ENCODE measurements at regions not wholly inside any gene's neighbourhood (a gene's known extent, or its start where the extent isn't known, plus 50 kb on each side); places are given as distances from the start of the nearest gene placed in this dataset.

DNA sequence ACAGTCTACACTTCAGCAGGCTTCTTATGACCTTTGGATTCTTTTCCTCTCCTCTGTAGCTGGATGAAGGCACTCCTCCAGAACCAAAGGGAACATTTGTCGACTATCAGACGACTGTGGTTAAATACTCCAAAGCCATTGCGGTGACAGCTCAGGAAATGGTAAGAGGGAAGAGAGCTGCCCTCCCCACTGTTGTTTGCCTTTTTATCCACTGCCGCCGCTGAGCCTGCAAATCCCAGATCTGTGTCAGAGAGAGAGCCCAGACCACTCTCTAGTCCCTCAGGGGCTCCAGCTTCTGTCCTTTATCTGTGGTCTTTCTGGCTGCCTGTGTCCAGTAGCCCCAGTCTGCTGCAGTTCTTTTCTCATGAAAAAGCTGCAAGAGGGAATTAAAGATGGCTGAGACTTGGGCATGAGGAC lies 261.5 kb upstream of the TPM1 start:
- Histone ChIP-seq H3K36me3 (ENCODE audit: insufficient read depth, low read length) (no peaks in the 10 kb centered on the region), H3K79me2 (ENCODE audit: control insufficient read depth, insufficient read depth, low read length, unreplicated experiment) (no peaks in the 10 kb centered on the region), H3K27ac (ENCODE audit: low read depth, low read length) (no peak overlapping the region), H2AFZ (ENCODE audit: low read length, unreplicated experiment) (no peak overlapping the region), H3K27me3 (ENCODE audit: insufficient read depth, low read length) (no peaks in the 10 kb centered on the region), H3K4me1 (ENCODE audit: control insufficient read depth, insufficient read depth, low read length, unreplicated experiment) (peaks cover 44% of the 10 kb centered on the region), H3K4me3 (ENCODE audit: low read depth, low read length) (no peak overlapping the region)

- no peaks in the 10 kb centered on the region for H3K79me2 ChIP-seq (ENCODE audit: control insufficient read depth, insufficient read depth, low read length, unreplicated experiment)
Observed at GRCh38 chr15:62782071-62782841, 260.3 kb upstream of the TPM1 start.

GRCh38 chr15:62782896-62783295 lies 259.7 kb upstream of the TPM1 start:
- Histone ChIP-seq H3K4me1 (ENCODE audit: control insufficient read depth, insufficient read depth, low read length, unreplicated experiment) (peaks cover 40% of the 10 kb centered on the region), H3K36me3 (ENCODE audit: insufficient read depth, low read length) (no peaks in the 10 kb centered on the region), H3K4me3 (ENCODE audit: low read depth, low read length) (no peak overlapping the region), H2AFZ (ENCODE audit: low read length, unreplicated experiment) (no peak overlapping the region), H3K27ac (ENCODE audit: low read depth, low read length) (no peak overlapping the region), H3K79me2 (ENCODE audit: control insufficient read depth, insufficient read depth, low read length, unreplicated experiment) (no peaks in the 10 kb centered on the region), H3K27me3 (ENCODE audit: insufficient read depth, low read length) (no peaks in the 10 kb centered on the region)

More at GRCh38 chr15:62782071-62782841, 260.3 kb upstream of the TPM1 start:
- peak overlapping the region; percentile 9 for H2AFZ ChIP-seq (ENCODE audit: low read length, unreplicated experiment)
- H3K27me3 ChIP-seq (ENCODE audit: insufficient read depth, low read length) = no peaks in the 10 kb centered on the region
- no peak overlapping the region for H3K27ac ChIP-seq (ENCODE audit: low read depth, low read length)
- no peaks in the 10 kb centered on the region for H3K36me3 ChIP-seq (ENCODE audit: insufficient read depth, low read length)
- H3K4me1 ChIP-seq (ENCODE audit: control insufficient read depth, insufficient read depth, low read length, unreplicated experiment) = peaks cover 43% of the 10 kb centered on the region
- H3K4me3 ChIP-seq (ENCODE audit: low read depth, low read length) = no peak overlapping the region

- no peak overlapping the region for H2AFZ ChIP-seq (ENCODE audit: low read length, unreplicated experiment)
- peaks cover 40% of the 10 kb centered on the region for H3K4me1 ChIP-seq (ENCODE audit: control insufficient read depth, insufficient read depth, low read length, unreplicated experiment)
- H3K27ac ChIP-seq (ENCODE audit: low read depth, low read length) = no peak overlapping the region
- H3K27me3 ChIP-seq (ENCODE audit: insufficient read depth, low read length) = no peaks in the 10 kb centered on the region
- H3K4me3 ChIP-seq (ENCODE audit: low read depth, low read length) = no peak overlapping the region
- no peaks in the 10 kb centered on the region for H3K36me3 ChIP-seq (ENCODE audit: insufficient read depth, low read length)
- H3K79me2 ChIP-seq (ENCODE audit: control insufficient read depth, insufficient read depth, low read length, unreplicated experiment) = no peaks in the 10 kb centered on the region
Observed at GRCh38 chr15:62783303-62783957, 259.1 kb upstream of the TPM1 start.

GRCh38 chr15:62785881-62786828 lies 256.4 kb upstream of the TPM1 start:
- peaks cover 26% of the 10 kb centered on the region for H3K4me1 ChIP-seq (ENCODE audit: control insufficient read depth, insufficient read depth, low read length, unreplicated experiment)
- H3K79me2 ChIP-seq (ENCODE audit: control insufficient read depth, insufficient read depth, low read length, unreplicated experiment) = no peaks in the 10 kb centered on the region
- no peaks in the 10 kb centered on the region for H3K36me3 ChIP-seq (ENCODE audit: insufficient read depth, low read length)
- no peaks in the 10 kb centered on the region for H3K27me3 ChIP-seq (ENCODE audit: insufficient read depth, low read length)
- H2AFZ ChIP-seq (ENCODE audit: low read length, unreplicated experiment) = no peak overlapping the region
- no peak overlapping the region for H3K27ac ChIP-seq (ENCODE audit: low read depth, low read length)
- H3K4me3 ChIP-seq (ENCODE audit: low read depth, low read length) = no peak overlapping the region

DNA sequence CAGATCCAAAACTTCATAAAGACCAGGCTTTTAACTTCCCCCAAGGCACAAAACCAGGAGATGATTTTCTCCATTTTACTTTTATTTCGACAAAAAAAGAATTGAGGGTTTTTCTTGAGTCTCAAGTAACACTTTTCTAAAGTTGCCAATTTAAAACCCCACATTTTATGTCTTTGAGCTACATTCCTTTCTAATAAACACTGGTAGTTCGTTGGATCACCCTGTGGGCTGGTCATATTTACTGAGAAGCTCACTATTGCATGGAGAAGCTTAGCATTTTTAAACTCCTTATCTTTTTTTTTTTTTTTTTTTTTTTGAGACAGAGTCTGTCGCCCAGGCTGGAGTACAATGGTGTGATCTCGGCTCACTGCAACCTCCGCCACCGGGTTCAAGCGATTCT lies 255.1 kb upstream of the TPM1 start:
- no peaks in the 10 kb centered on the region for H3K79me2 ChIP-seq (ENCODE audit: control insufficient read depth, insufficient read depth, low read length, unreplicated experiment)
- H3K4me1 ChIP-seq (ENCODE audit: control insufficient read depth, insufficient read depth, low read length, unreplicated experiment) = peaks cover 17% of the 10 kb centered on the region
- no peak overlapping the region for H3K27ac ChIP-seq (ENCODE audit: low read depth, low read length)

DNA sequence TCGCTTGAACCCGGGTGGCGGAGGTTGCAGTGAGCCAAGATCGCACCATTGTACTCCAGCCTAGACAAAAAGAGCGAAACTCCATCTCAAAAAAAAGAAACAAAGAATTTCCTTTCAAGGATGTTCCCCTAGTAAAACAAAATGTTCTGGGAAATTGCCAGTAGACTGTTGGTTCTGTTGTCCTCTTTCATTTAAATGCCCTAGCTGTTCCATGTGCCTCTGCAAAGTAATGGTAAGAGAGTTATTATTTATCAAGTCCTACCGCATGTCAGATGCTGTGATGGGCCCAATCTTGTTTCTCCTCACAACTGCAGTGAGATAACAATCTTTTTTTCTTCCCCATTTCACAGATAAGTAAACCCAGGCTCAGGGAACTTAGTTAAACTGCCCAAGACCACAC lies 254.3 kb upstream of the TPM1 start:
- H3K4me3 ChIP-seq (ENCODE audit: low read depth, low read length) = no peak overlapping the region
- H2AFZ ChIP-seq (ENCODE audit: low read length, unreplicated experiment) = no peak overlapping the region
- H3K4me1 ChIP-seq (ENCODE audit: control insufficient read depth, insufficient read depth, low read length, unreplicated experiment) = peaks cover 8% of the 10 kb centered on the region
- no peaks in the 10 kb centered on the region for H3K79me2 ChIP-seq (ENCODE audit: control insufficient read depth, insufficient read depth, low read length, unreplicated experiment)
- H3K27ac ChIP-seq (ENCODE audit: low read depth, low read length) = no peak overlapping the region
- no peaks in the 10 kb centered on the region for H3K27me3 ChIP-seq (ENCODE audit: insufficient read depth, low read length)
- H3K36me3 ChIP-seq (ENCODE audit: insufficient read depth, low read length) = no peaks in the 10 kb centered on the region

More for the DNA sequence above, 255.1 kb upstream of the TPM1 start:
- Histone ChIP-seq H3K27me3 (ENCODE audit: insufficient read depth, low read length) (no peaks in the 10 kb centered on the region), H3K36me3 (ENCODE audit: insufficient read depth, low read length) (no peaks in the 10 kb centered on the region), H2AFZ (ENCODE audit: low read length, unreplicated experiment) (no peak overlapping the region), H3K4me3 (ENCODE audit: low read depth, low read length) (no peak overlapping the region)

- no peak overlapping the region for H3K4me3 ChIP-seq (ENCODE audit: low read depth, low read length)
- H2AFZ ChIP-seq (ENCODE audit: low read length, unreplicated experiment) = no peak overlapping the region
- H3K79me2 ChIP-seq (ENCODE audit: control insufficient read depth, insufficient read depth, low read length, unreplicated experiment) = no peaks in the 10 kb centered on the region
- no peak overlapping the region for H3K27ac ChIP-seq (ENCODE audit: low read depth, low read length)
- no peaks in the 10 kb centered on the region for H3K27me3 ChIP-seq (ENCODE audit: insufficient read depth, low read length)
- no peaks in the 10 kb centered on the region for H3K36me3 ChIP-seq (ENCODE audit: insufficient read depth, low read length)
- H3K4me1 ChIP-seq (ENCODE audit: control insufficient read depth, insufficient read depth, low read length, unreplicated experiment) = no peaks in the 10 kb centered on the region
Observed at GRCh38 chr15:62790546-62790945, 252.0 kb upstream of the TPM1 start.

- Histone ChIP-seq H3K36me3 (ENCODE audit: insufficient read depth, low read length) (no peaks in the 10 kb centered on the region), H3K79me2 (ENCODE audit: control insufficient read depth, insufficient read depth, low read length, unreplicated experiment) (no peaks in the 10 kb centered on the region), H3K4me1 (ENCODE audit: control insufficient read depth, insufficient read depth, low read length, unreplicated experiment) (no peaks in the 10 kb centered on the region), H3K27ac (ENCODE audit: low read depth, low read length) (no peak overlapping the region), H3K4me3 (ENCODE audit: low read depth, low read length) (no peak overlapping the region), H3K27me3 (ENCODE audit: insufficient read depth, low read length) (no peaks in the 10 kb centered on the region), H2AFZ (ENCODE audit: low read length, unreplicated experiment) (no peak overlapping the region)
Observed at GRCh38 chr15:62791694-62792093, 250.9 kb upstream of the TPM1 start.

DNA sequence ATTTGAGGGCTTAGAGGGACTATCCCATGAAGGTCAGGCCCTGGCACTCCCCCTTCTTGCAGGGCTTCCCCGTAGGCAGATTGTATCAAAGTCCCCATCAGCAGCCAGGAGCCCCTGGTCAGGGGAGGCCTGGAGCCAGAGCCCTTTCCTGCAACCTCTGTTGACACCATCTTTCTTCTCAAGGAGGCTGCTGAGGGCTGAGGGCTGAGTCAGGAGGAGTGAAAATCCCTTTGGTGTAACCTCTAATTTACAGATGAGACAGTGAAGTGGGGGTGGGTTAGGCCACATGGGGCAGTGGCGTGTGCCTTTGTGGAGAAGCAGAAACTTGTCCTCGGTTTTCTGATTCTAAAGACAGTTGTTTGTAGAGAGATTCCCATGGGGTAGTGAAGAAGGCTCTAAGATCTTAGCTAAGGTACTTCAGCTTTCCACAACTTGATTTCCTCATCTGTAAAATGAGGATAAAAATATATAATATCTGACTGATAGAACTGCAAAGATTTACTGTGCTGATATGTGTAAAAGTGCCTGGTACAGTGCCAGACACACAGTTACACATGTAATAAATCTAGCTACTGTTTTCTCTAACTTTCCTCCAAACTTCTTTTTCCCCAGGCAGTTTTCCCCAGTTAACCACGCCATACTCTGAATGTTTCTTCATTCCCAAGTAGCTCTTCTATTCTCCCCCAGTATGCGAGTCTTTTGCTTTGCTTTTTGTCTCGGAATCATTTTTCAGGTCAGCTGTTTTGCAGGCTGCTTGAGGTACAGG lies 249.4 kb upstream of the TPM1 start:
- no peaks in the 10 kb centered on the region for H3K4me1 ChIP-seq (ENCODE audit: control insufficient read depth, insufficient read depth, low read length, unreplicated experiment)
- H3K4me3 ChIP-seq (ENCODE audit: low read depth, low read length) = no peak overlapping the region
- H3K79me2 ChIP-seq (ENCODE audit: control insufficient read depth, insufficient read depth, low read length, unreplicated experiment) = no peaks in the 10 kb centered on the region
- no peaks in the 10 kb centered on the region for H3K36me3 ChIP-seq (ENCODE audit: insufficient read depth, low read length)
- H3K27me3 ChIP-seq (ENCODE audit: insufficient read depth, low read length) = no peaks in the 10 kb centered on the region
- H3K27ac ChIP-seq (ENCODE audit: low read depth, low read length) = no peak overlapping the region
- no peak overlapping the region for H2AFZ ChIP-seq (ENCODE audit: low read length, unreplicated experiment)
